ENCODE measurements at regions not wholly inside any gene's neighbourhood (a gene's known extent, or its start where the extent isn't known, plus 50 kb on each side); places are given as distances from the start of the nearest gene placed in this dataset.

DNA sequence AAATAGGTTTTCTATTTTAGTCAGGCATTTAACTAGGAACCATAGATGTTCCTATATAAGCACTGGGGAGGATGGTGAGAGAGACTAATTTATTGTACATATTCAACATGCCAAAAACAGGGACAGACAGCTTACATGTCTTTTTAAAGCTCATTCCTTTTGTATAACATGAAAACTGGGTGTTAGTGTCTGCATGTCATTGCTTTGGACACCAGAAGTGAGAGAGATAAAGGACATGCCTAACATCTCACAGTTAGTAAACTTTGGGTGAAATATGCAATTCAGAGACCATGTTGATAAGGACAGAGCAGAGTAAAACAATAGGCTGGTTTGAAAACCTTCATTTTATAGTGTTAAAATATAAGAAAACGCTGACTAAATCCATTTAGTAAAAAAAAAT, 860.0 kb upstream of the LCORL start:
- TF ChIP-seq CTCF (conservative IDR thresholded peaks at IDR 0.05; ENCODE audit: low read depth, low read length) (no peak), EZH2 (IDR thresholded peaks at IDR 0.05; ENCODE audit: borderline replicate concordance, low read depth, low read length, poor library complexity, severe bottlenecking) (no peak)
